ENCODE measurements at regions not wholly inside any gene's neighbourhood (a gene's known extent, or its start where the extent isn't known, plus 50 kb on each side); places are given as distances from the start of the nearest gene placed in this dataset.

DNA sequence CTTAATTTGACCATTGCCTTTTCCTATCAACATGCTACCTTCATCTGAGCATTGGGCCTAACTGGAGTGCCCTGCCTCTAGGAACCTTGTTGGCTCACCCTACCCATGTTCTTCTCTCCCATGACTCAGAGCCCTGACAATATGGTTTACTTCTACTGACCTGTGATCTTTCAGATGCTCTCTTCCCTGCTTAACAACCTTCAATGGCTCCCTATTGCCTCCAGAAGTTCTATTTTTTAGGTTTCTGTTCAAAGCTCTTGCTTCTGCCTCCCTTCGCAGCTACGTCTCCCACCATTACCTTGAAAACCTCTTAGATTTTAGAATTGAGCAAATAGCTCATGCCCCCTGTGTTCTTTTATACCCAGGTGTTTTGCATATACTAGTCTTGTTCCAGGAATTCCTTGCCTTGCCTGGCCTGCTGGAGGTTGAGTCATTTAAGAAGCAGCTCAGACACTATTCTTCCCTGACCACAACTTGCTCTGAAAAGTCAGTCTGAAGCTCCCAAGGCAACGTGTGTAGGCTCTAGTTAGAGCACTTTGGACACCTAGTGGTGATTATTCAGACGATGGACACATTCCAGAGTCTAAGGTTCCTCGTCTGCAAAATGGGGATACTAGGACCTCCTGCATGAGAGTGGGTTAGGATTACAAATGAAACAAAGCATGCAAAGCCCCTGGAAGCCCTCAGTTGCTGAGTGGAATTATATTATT lies 64.4 kb upstream of the EMX2 start:
- no peaks in the 10 kb centered on the region; the same call in 2 of the 3 replicates for H3K9me3 Mint-ChIP-seq
- H3K27me3 Mint-ChIP-seq (ENCODE audit: insufficient read depth, low read depth, poor library complexity), result peaks cover 5% of the 10 kb centered on the region
- Histone ChIP-seq H3K9me2 (ENCODE audit: insufficient read depth) (no peaks in the 10 kb centered on the region), H3K27me3 (ENCODE audit: insufficient read depth) (no peaks in the 10 kb centered on the region), H3K27ac (ENCODE audit: low read depth) (no peak overlapping the region), H3K4me3 (no peak overlapping the region), H3F3A (replicated peaks; ENCODE audit: low read depth) (no peaks in the 10 kb centered on the region), H4K20me1 (replicated peaks; ENCODE audit: insufficient read depth) (no peaks in the 10 kb centered on the region), H3K79me2 (replicated peaks; ENCODE audit: insufficient read depth) (no peaks in the 10 kb centered on the region), H3K4me2 (no peak overlapping the region), H3K36me3 (ENCODE audit: insufficient read depth) (no peaks in the 10 kb centered on the region), H2AFZ (no peak overlapping the region), H3K4me1 (ENCODE audit: insufficient read depth) (no peaks in the 10 kb centered on the region)
- H3K36me3 Mint-ChIP-seq (ENCODE audit: low read depth), result no peaks in the 10 kb centered on the region
- H3K4me1 Mint-ChIP-seq, result no peaks in the 10 kb centered on the region
- 0 out of 4 replicates have a peak, but pooled peaks of 1 of the 2 experiments have one; percentile 19 for TF ChIP-seq CTCF (conservative IDR thresholded peaks at IDR 0.05; ENCODE audit: low read depth in 2 of 2)
- no peak for TF ChIP-seq NANOG (IDR thresholded peaks at IDR 0.05; ENCODE audit: borderline replicate concordance)
- no peak overlapping the region for H3K27ac Mint-ChIP-seq
- H3K4me3 Mint-ChIP-seq, result no peak overlapping the region
- DNase-seq (ENCODE audit: low spot score), result no peak
- no peak for ATAC-seq

- Mint-ChIP-seq H3K27me3 (ENCODE audit: insufficient read depth, low read depth, poor library complexity) (peaks cover 7% of the 10 kb centered on the region), H3K9me3 (no peaks in the 10 kb centered on the region; the same call in 2 of the 3 replicates), H3K27ac (no peak overlapping the region), H3K4me1 (no peaks in the 10 kb centered on the region), H3K36me3 (ENCODE audit: low read depth) (no peaks in the 10 kb centered on the region), H3K4me3 (no peak overlapping the region)
- H2AFZ ChIP-seq, result 0 out of 2 replicates have a peak overlapping the region, but pooled peaks have one; percentile 63
- DNase-seq (ENCODE audit: low spot score) (no peak), ATAC-seq (no peak)
- no peaks in the 10 kb centered on the region for H4K20me1 ChIP-seq (replicated peaks; ENCODE audit: insufficient read depth)
- no peaks in the 10 kb centered on the region for H3K9me2 ChIP-seq (ENCODE audit: insufficient read depth)
- no peaks in the 10 kb centered on the region for H3K36me3 ChIP-seq (ENCODE audit: insufficient read depth)
- H3K4me2 ChIP-seq, result no peak overlapping the region
- no peak overlapping the region for H3K27ac ChIP-seq (ENCODE audit: low read depth)
- H3K4me3 ChIP-seq, result no peak overlapping the region
- H3K79me2 ChIP-seq (replicated peaks; ENCODE audit: insufficient read depth), result no peaks in the 10 kb centered on the region
- H3K27me3 ChIP-seq (ENCODE audit: insufficient read depth), result no peaks in the 10 kb centered on the region
- H3F3A ChIP-seq (replicated peaks; ENCODE audit: low read depth), result no peaks in the 10 kb centered on the region
- H3K4me1 ChIP-seq (ENCODE audit: insufficient read depth), result no peaks in the 10 kb centered on the region
- no peak for TF ChIP-seq ZNF114 (CRISPR knock-in tag; IDR thresholded peaks at IDR 0.05)
Observed at GRCh38 chr10:117477211-117477947, 65.2 kb upstream of the EMX2 start.

DNA sequence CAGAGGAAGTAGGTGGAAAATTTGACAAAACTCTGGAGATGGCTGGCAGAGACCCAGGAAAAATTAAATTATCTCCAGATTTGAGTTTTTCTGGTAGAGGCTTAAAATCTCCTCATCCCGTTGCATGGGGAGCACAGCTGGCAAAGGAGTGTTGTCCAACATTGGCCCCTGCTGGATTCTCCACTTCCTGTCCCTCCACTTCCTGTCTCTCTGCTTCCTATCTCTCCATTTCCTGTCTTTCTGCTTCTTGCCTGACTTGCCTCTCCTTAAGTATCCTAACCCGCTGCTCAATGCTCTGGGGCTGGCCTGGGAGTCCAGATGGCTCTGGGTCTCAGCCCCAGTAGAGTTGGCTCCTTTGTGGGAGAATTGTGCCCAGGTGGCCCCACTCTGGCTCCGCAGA lies 65.8 kb upstream of the EMX2 start:
- Histone ChIP-seq H4K20me1 (replicated peaks; ENCODE audit: insufficient read depth) (no peaks in the 10 kb centered on the region), H3K9me2 (ENCODE audit: insufficient read depth) (no peaks in the 10 kb centered on the region), H2AFZ (0 out of 2 replicates have a peak overlapping the region, but pooled peaks have one; percentile 63), H3K4me1 (ENCODE audit: insufficient read depth) (no peaks in the 10 kb centered on the region), H3K27ac (ENCODE audit: low read depth) (no peak overlapping the region), H3F3A (replicated peaks; ENCODE audit: low read depth) (no peaks in the 10 kb centered on the region), H3K36me3 (ENCODE audit: insufficient read depth) (no peaks in the 10 kb centered on the region), H3K4me3 (no peak overlapping the region), H3K27me3 (ENCODE audit: insufficient read depth) (no peaks in the 10 kb centered on the region), H3K79me2 (replicated peaks; ENCODE audit: insufficient read depth) (no peaks in the 10 kb centered on the region), H3K4me2 (no peak overlapping the region)
- Mint-ChIP-seq H3K27ac (no peak overlapping the region), H3K4me3 (no peak overlapping the region), H3K4me1 (no peaks in the 10 kb centered on the region), H3K27me3 (ENCODE audit: insufficient read depth, low read depth, poor library complexity) (peaks cover 11% of the 10 kb centered on the region), H3K9me3 (no peaks in the 10 kb centered on the region; the same call in 2 of the 3 replicates), H3K36me3 (ENCODE audit: low read depth) (no peaks in the 10 kb centered on the region)
- ATAC-seq (no peak), DNase-seq (ENCODE audit: low spot score) (no peak)
- TF ChIP-seq CREB1 (CRISPR knock-in tag; IDR thresholded peaks at IDR 0.05; ENCODE audit: low read depth), result no peak
